Activated naive CD4-positive, alpha-beta T cell treated with anti-CD3 and anti-CD28 coated beads, Interleukin-2, amount 10 ng/mL, durations not matched to agents 7 days and 5 days (primary cell): ENCODE measurements at regions not wholly inside any gene's neighbourhood (a gene's known extent, or its start where the extent isn't known, plus 50 kb on each side); places are given as distances from the start of the nearest gene placed in this dataset.

Experiments used
- CTCF ChIA-PET: fragments of 350-600 bp; sonication (Branson Sonifier 250); formaldehyde crosslinking; loops from one replicate; lab custom pipeline; 2021; ENCODE audit warnings: antibody characterized with exemption; lab: Charles Lee
- DNase-seq: peaks from one replicate; pipeline ENCODE4 v3.0.0-alpha.2; 2020
- H3K27ac Mint-ChIP-seq: one replicate; pipeline ENCODE4 v1.8.0; 2021; ENCODE audit warnings: mild to moderate bottlenecking, moderate library complexity, mixed read lengths
- H3K27me3 Mint-ChIP-seq: one replicate; pipeline ENCODE4 v1.8.0; 2021; ENCODE audit warnings: mild to moderate bottlenecking, mixed read lengths
- H3K36me3 Mint-ChIP-seq: one replicate; pipeline ENCODE4 v1.8.0; 2021; ENCODE audit warnings: mixed read lengths
- H3K4me1 Mint-ChIP-seq: one replicate; pipeline ENCODE4 v1.8.0; 2021; ENCODE audit warnings: mixed read lengths
- H3K4me3 Mint-ChIP-seq: one replicate; pipeline ENCODE4 v1.8.0; 2021; ENCODE audit warnings: mild to moderate bottlenecking, moderate library complexity, mixed read lengths
- H3K9me3 Mint-ChIP-seq: one replicate; pipeline ENCODE4 v1.8.0; 2021; ENCODE audit warnings: mixed read lengths

GRCh38 chr14:98382662-98383061 lies 889.3 kb downstream of the BCL11B start:
- Mint-ChIP-seq H3K27me3 (peaks cover 3% of the 10 kb centered on the region), H3K4me1 (no peaks in the 10 kb centered on the region), H3K36me3 (no peaks in the 10 kb centered on the region), H3K9me3 (peaks cover 12% of the 10 kb centered on the region), H3K4me3 (no peak overlapping the region), H3K27ac (no peak overlapping the region)
- no peak for DNase-seq
- CTCF ChIA-PET: no interaction called here

GRCh38 chr14:98385851-98386250 lies 886.1 kb downstream of the BCL11B start:
- no peak for DNase-seq
- Mint-ChIP-seq H3K4me3 (no peak overlapping the region), H3K4me1 (no peaks in the 10 kb centered on the region), H3K9me3 (peaks cover 8% of the 10 kb centered on the region), H3K27ac (no peak overlapping the region), H3K36me3 (no peaks in the 10 kb centered on the region), H3K27me3 (peaks cover 3% of the 10 kb centered on the region)
- CTCF ChIA-PET: no interaction called here

GRCh38 chr14:98391061-98391460 lies 880.9 kb downstream of the BCL11B start:
- Mint-ChIP-seq H3K4me1 (no peaks in the 10 kb centered on the region), H3K9me3 (peaks cover 5% of the 10 kb centered on the region), H3K27me3 (no peaks in the 10 kb centered on the region), H3K27ac (no peak overlapping the region), H3K36me3 (no peaks in the 10 kb centered on the region), H3K4me3 (no peak overlapping the region)
- DNase-seq: no peak
- CTCF ChIA-PET: no interaction called here

- Mint-ChIP-seq H3K4me1 (no peaks in the 10 kb centered on the region), H3K4me3 (no peak overlapping the region), H3K36me3 (no peaks in the 10 kb centered on the region), H3K27me3 (no peaks in the 10 kb centered on the region), H3K9me3 (no peaks in the 10 kb centered on the region), H3K27ac (no peak overlapping the region)
- CTCF ChIA-PET: no interaction called here
- DNase-seq: no peak
Measured at GRCh38 chr14:98393527-98393926, 878.5 kb downstream of the BCL11B start.

GRCh38 chr14:98404811-98405210 lies 867.2 kb downstream of the BCL11B start:
- H3K4me1 Mint-ChIP-seq: peaks cover 6% of the 10 kb centered on the region
- H3K36me3 Mint-ChIP-seq: no peaks in the 10 kb centered on the region
- no peak for DNase-seq
- peaks cover 4% of the 10 kb centered on the region for H3K27me3 Mint-ChIP-seq
- H3K4me3 Mint-ChIP-seq: no peak overlapping the region
- no peaks in the 10 kb centered on the region for H3K9me3 Mint-ChIP-seq
- no peak overlapping the region for H3K27ac Mint-ChIP-seq
- CTCF ChIA-PET: no interaction called here

- Mint-ChIP-seq H3K27ac (no peak overlapping the region), H3K36me3 (no peaks in the 10 kb centered on the region), H3K27me3 (no peaks in the 10 kb centered on the region), H3K4me1 (peaks cover 11% of the 10 kb centered on the region), H3K4me3 (no peak overlapping the region), H3K9me3 (peaks cover 4% of the 10 kb centered on the region)
- DNase-seq: no peak
- CTCF ChIA-PET: interaction anchor here (0.9 kb wide), 1 partner anchor 270 kb away, joined by 5 read pairs; no protein-coding TSS in a partner anchor
Measured at GRCh38 chr14:98408024-98408555, 863.9 kb downstream of the BCL11B start.

- Mint-ChIP-seq H3K27ac (peak overlapping the region; percentile 28), H3K36me3 (no peaks in the 10 kb centered on the region), H3K9me3 (peaks cover 4% of the 10 kb centered on the region), H3K4me3 (no peak overlapping the region), H3K27me3 (no peaks in the 10 kb centered on the region), H3K4me1 (peaks cover 12% of the 10 kb centered on the region)
- DNase-seq: no peak
- CTCF ChIA-PET: no interaction called here
Measured at GRCh38 chr14:98408713-98409112, 863.3 kb downstream of the BCL11B start.

- no peak for DNase-seq
- H3K9me3 Mint-ChIP-seq: peaks cover 4% of the 10 kb centered on the region
- no peak overlapping the region for H3K4me3 Mint-ChIP-seq
- CTCF ChIA-PET: no interaction called here
- H3K27me3 Mint-ChIP-seq: no peaks in the 10 kb centered on the region
- H3K36me3 Mint-ChIP-seq: no peaks in the 10 kb centered on the region
- H3K27ac Mint-ChIP-seq: no peak overlapping the region
- peaks cover 12% of the 10 kb centered on the region for H3K4me1 Mint-ChIP-seq
Measured at GRCh38 chr14:98411154-98411553, 860.8 kb downstream of the BCL11B start.

GRCh38 chr14:98412431-98412830 lies 859.6 kb downstream of the BCL11B start:
- peaks cover 12% of the 10 kb centered on the region for H3K4me1 Mint-ChIP-seq
- no peak overlapping the region for H3K4me3 Mint-ChIP-seq
- H3K36me3 Mint-ChIP-seq: no peaks in the 10 kb centered on the region
- peaks cover 4% of the 10 kb centered on the region for H3K9me3 Mint-ChIP-seq
- H3K27ac Mint-ChIP-seq: no peak overlapping the region
- CTCF ChIA-PET: no interaction called here
- DNase-seq: no peak
- H3K27me3 Mint-ChIP-seq: no peaks in the 10 kb centered on the region

- no peak for DNase-seq
- CTCF ChIA-PET: no interaction called here
- Mint-ChIP-seq H3K36me3 (no peaks in the 10 kb centered on the region), H3K27me3 (no peaks in the 10 kb centered on the region), H3K27ac (no peak overlapping the region), H3K4me3 (no peak overlapping the region), H3K9me3 (peaks cover 4% of the 10 kb centered on the region), H3K4me1 (peaks cover 6% of the 10 kb centered on the region)
Measured at GRCh38 chr14:98415766-98416165, 856.2 kb downstream of the BCL11B start.

- peaks cover 4% of the 10 kb centered on the region for H3K9me3 Mint-ChIP-seq
- CTCF ChIA-PET: no interaction called here
- H3K36me3 Mint-ChIP-seq: no peaks in the 10 kb centered on the region
- no peak overlapping the region for H3K4me3 Mint-ChIP-seq
- H3K27me3 Mint-ChIP-seq: no peaks in the 10 kb centered on the region
- H3K4me1 Mint-ChIP-seq: peaks cover 6% of the 10 kb centered on the region
- no peak for DNase-seq
- no peak overlapping the region for H3K27ac Mint-ChIP-seq
Measured at GRCh38 chr14:98417001-98417400, 855.0 kb downstream of the BCL11B start.

- CTCF ChIA-PET: no interaction called here
- Mint-ChIP-seq H3K27ac (no peak overlapping the region), H3K4me1 (peaks cover 23% of the 10 kb centered on the region), H3K4me3 (no peak overlapping the region), H3K9me3 (no peaks in the 10 kb centered on the region), H3K27me3 (no peaks in the 10 kb centered on the region), H3K36me3 (peaks cover under 1% of the 10 kb centered on the region)
- DNase-seq: no peak
Measured at GRCh38 chr14:98428483-98428994, 843.5 kb downstream of the BCL11B start.

GRCh38 chr14:98433436-98433835 lies 838.6 kb downstream of the BCL11B start:
- Mint-ChIP-seq H3K4me3 (no peak overlapping the region), H3K27me3 (no peaks in the 10 kb centered on the region), H3K36me3 (peaks cover 12% of the 10 kb centered on the region), H3K4me1 (peaks cover 28% of the 10 kb centered on the region), H3K9me3 (peaks cover 16% of the 10 kb centered on the region), H3K27ac (peak overlapping the region; percentile 53)
- CTCF ChIA-PET: no interaction called here
- peak; percentile 25 for DNase-seq

GRCh38 chr14:98437113-98437512 lies 834.9 kb downstream of the BCL11B start:
- H3K9me3 Mint-ChIP-seq: peaks cover 25% of the 10 kb centered on the region
- no peaks in the 10 kb centered on the region for H3K27me3 Mint-ChIP-seq
- H3K27ac Mint-ChIP-seq: no peak overlapping the region
- peaks cover 19% of the 10 kb centered on the region for H3K4me1 Mint-ChIP-seq
- H3K36me3 Mint-ChIP-seq: peaks cover 15% of the 10 kb centered on the region
- no peak for DNase-seq
- H3K4me3 Mint-ChIP-seq: no peak overlapping the region
- CTCF ChIA-PET: no interaction called here

GRCh38 chr14:98444077-98444476 lies 827.9 kb downstream of the BCL11B start:
- H3K9me3 Mint-ChIP-seq: peaks cover 14% of the 10 kb centered on the region
- H3K4me1 Mint-ChIP-seq: peaks cover 19% of the 10 kb centered on the region
- H3K27me3 Mint-ChIP-seq: no peaks in the 10 kb centered on the region
- peak; percentile 60 for DNase-seq
- H3K27ac Mint-ChIP-seq: peak overlapping the region; percentile 90
- peaks cover 6% of the 10 kb centered on the region for H3K36me3 Mint-ChIP-seq
- CTCF ChIA-PET: no interaction called here
- H3K4me3 Mint-ChIP-seq: no peak overlapping the region
